IPS-18c (cell line): ENCODE measurements at regions not wholly inside any gene's neighbourhood (a gene's known extent, or its start where the extent isn't known, plus 50 kb on each side); places are given as distances from the start of the nearest gene placed in this dataset.

Experiments used
- H3K4me3 ChIP-seq: 2 replicates; pipeline ENCODE4 v1.7.0; 2013; ENCODE audit warnings: low read depth, mild to moderate bottlenecking, low read length, moderate library complexity; ENCODE audit not compliant: insufficient read depth
- H3K9me3 ChIP-seq: one replicate; pipeline ENCODE4 v1.6.1; 2013; ENCODE audit warnings: mild to moderate bottlenecking, low read length, moderate library complexity; ENCODE audit not compliant: control insufficient read depth, insufficient read depth

- Histone ChIP-seq H3K4me3 (no peak overlapping the region), H3K9me3 (peaks cover 9% of the 10 kb centered on the region)
Observed at GRCh38 chr4:151950993-151951670, 190.3 kb upstream of the GATB start.

GRCh38 chr4:151948351-151949016, 187.7 kb upstream of the GATB start:
- Histone ChIP-seq H3K4me3 (no peak overlapping the region), H3K9me3 (peaks cover 9% of the 10 kb centered on the region)

GRCh38 chr4:151946718-151947117, 185.9 kb upstream of the GATB start:
- Histone ChIP-seq H3K4me3 (no peak overlapping the region), H3K9me3 (peaks cover 9% of the 10 kb centered on the region)

- Histone ChIP-seq H3K4me3 (no peak overlapping the region), H3K9me3 (peaks cover 9% of the 10 kb centered on the region)
Observed at GRCh38 chr4:151942971-151943370, 182.2 kb upstream of the GATB start.

GRCh38 chr4:151940926-151941617, 180.3 kb upstream of the GATB start:
- no peak overlapping the region for H3K4me3 ChIP-seq

GRCh38 chr4:151940291-151940690, 179.5 kb upstream of the GATB start:
- no peak overlapping the region for H3K4me3 ChIP-seq
- H3K9me3 ChIP-seq, result no peaks in the 10 kb centered on the region

More at GRCh38 chr4:151940926-151941617, 180.3 kb upstream of the GATB start:
- no peaks in the 10 kb centered on the region for H3K9me3 ChIP-seq

GRCh38 chr4:151939670-151940069, 178.9 kb upstream of the GATB start:
- H3K4me3 ChIP-seq, result no peak overlapping the region
- H3K9me3 ChIP-seq, result no peaks in the 10 kb centered on the region

GRCh38 chr4:151935411-151935810, 174.6 kb upstream of the GATB start:
- Histone ChIP-seq H3K4me3 (no peak overlapping the region), H3K9me3 (no peaks in the 10 kb centered on the region)

- H3K9me3 ChIP-seq, result no peaks in the 10 kb centered on the region
- H3K4me3 ChIP-seq, result no peak overlapping the region
Observed at GRCh38 chr4:151934766-151935165, 174.0 kb upstream of the GATB start.

- Histone ChIP-seq H3K4me3 (no peak overlapping the region), H3K9me3 (no peaks in the 10 kb centered on the region)
Observed at GRCh38 chr4:151933122-151933827, 172.5 kb upstream of the GATB start.

- no peaks in the 10 kb centered on the region for H3K9me3 ChIP-seq
- no peak overlapping the region for H3K4me3 ChIP-seq
Observed at GRCh38 chr4:151931563-151931962, 170.8 kb upstream of the GATB start.

GRCh38 chr4:151930372-151930771, 169.6 kb upstream of the GATB start:
- no peak overlapping the region for H3K4me3 ChIP-seq
- H3K9me3 ChIP-seq, result no peaks in the 10 kb centered on the region

GRCh38 chr4:151928112-151928511, 167.3 kb upstream of the GATB start:
- no peaks in the 10 kb centered on the region for H3K9me3 ChIP-seq
- no peak overlapping the region for H3K4me3 ChIP-seq

- Histone ChIP-seq H3K4me3 (no peak overlapping the region), H3K9me3 (no peaks in the 10 kb centered on the region)
Observed at GRCh38 chr4:151922811-151923210, 162.0 kb upstream of the GATB start.

GRCh38 chr4:151922306-151922705, 161.5 kb upstream of the GATB start:
- H3K9me3 ChIP-seq, result no peaks in the 10 kb centered on the region
- no peak overlapping the region for H3K4me3 ChIP-seq

GRCh38 chr4:151921811-151922210, 161.0 kb upstream of the GATB start:
- Histone ChIP-seq H3K9me3 (no peaks in the 10 kb centered on the region), H3K4me3 (no peak overlapping the region)

- H3K9me3 ChIP-seq, result no peaks in the 10 kb centered on the region
- no peak overlapping the region for H3K4me3 ChIP-seq
Observed at GRCh38 chr4:151921386-151921785, 160.6 kb upstream of the GATB start.
